ENCODE measurements at regions not wholly inside any gene's neighbourhood (a gene's known extent, or its start where the extent isn't known, plus 50 kb on each side); places are given as distances from the start of the nearest gene placed in this dataset.

DNA sequence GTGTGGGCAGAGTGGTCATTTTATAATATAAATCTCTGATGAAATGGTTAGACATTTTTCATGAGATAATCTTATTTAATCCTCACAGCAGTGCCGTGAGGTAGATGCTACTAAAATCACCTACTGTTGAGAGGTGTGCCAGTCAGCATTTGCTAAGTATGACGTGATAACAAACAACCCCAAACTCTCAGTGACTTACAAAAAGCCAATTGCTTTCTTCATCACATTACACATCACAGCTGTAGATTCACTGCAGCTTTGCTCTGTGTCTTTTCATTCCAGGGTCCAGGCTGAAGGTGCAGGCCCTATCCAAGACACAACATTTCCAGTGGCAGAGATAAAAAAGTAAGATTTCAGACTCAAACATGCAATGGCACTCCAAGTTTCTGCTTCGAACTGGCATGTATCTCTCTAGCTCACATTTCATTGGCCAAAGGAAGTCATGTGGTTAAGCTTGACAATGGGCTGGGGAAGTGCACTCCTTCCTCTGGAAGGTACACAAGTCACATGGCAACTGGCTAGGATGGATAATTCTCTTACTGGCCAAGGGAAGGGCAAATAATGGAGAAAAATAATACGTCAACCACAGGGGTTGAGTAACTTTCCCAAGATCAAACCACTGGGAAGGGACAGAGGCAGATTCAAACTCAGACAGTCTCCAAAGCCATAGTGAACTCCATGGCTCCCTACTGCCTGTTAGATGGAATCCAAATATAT lies 69.5 kb upstream of the EPB41L1 start:
- H3K4me2 ChIP-seq (ENCODE audit: control insufficient read depth, extremely low read depth, insufficient read depth, low read depth, low read length), result peak overlapping the region; percentile 45
- no peak overlapping the region for H2AFZ ChIP-seq (ENCODE audit: control insufficient read depth, low read length)
- H3K4me3 ChIP-seq (ENCODE audit: control insufficient read depth in 2 of 3, extremely low read depth in 1 of 3, insufficient read depth in 2 of 3, low read depth in 1 of 3, low read length in 3 of 3), result no peak overlapping the region
- H3K4me1 ChIP-seq (ENCODE audit: control insufficient read depth, extremely low read depth, insufficient read depth, low read length), result peaks cover 39% of the 10 kb centered on the region
- H3K79me2 ChIP-seq (ENCODE audit: control insufficient read depth, insufficient read depth, low read length), result no peaks in the 10 kb centered on the region
- peak; percentile 66 for FAIRE-seq
- dilution Hi-C loops (cut with MboI; ENCODE audit: extremely low pct_ligation_motif_present, low sequenced_read_pairs), result no loop called here
- no peaks in the 10 kb centered on the region for H3K27me3 ChIP-seq (ENCODE audit: control insufficient read depth, extremely low read depth, insufficient read depth, low read length)
- no peak for TF ChIP-seq EZH2 (IDR thresholded peaks at IDR 0.05; ENCODE audit: low read length)
- TF ChIP-seq, protein P1, sequence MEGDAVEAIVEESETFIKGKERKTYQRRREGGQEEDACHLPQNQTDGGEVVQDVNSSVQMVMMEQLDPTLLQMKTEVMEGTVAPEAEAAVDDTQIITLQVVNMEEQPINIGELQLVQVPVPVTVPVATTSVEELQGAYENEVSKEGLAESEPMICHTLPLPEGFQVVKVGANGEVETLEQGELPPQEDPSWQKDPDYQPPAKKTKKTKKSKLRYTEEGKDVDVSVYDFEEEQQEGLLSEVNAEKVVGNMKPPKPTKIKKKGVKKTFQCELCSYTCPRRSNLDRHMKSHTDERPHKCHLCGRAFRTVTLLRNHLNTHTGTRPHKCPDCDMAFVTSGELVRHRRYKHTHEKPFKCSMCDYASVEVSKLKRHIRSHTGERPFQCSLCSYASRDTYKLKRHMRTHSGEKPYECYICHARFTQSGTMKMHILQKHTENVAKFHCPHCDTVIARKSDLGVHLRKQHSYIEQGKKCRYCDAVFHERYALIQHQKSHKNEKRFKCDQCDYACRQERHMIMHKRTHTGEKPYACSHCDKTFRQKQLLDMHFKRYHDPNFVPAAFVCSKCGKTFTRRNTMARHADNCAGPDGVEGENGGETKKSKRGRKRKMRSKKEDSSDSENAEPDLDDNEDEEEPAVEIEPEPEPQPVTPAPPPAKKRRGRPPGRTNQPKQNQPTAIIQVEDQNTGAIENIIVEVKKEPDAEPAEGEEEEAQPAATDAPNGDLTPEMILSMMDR (optimal IDR thresholded peaks at IDR 0.05 in 1 of 3, IDR thresholded peaks at IDR 0.05 in 1 of 3, conservative IDR thresholded peaks at IDR 0.05 in 1 of 3; ENCODE audit: extremely low read depth in 1 of 3, insufficient read depth in 2 of 3, low read length in 3 of 3), result no peak
- no peak overlapping the region for H3K9ac ChIP-seq (ENCODE audit: control insufficient read depth, extremely low read depth, insufficient read depth, low read length)
- H3K9me3 ChIP-seq (ENCODE audit: control insufficient read depth, low read depth, low read length), result no peaks in the 10 kb centered on the region
- H3K9me1 ChIP-seq (ENCODE audit: control insufficient read depth, extremely low read depth, insufficient read depth, low read length), result no peaks in the 10 kb centered on the region
- no peaks in the 10 kb centered on the region for H3K36me3 ChIP-seq (ENCODE audit: control insufficient read depth in 2 of 2, extremely low read depth in 1 of 2, insufficient read depth in 2 of 2, low read length in 2 of 2)
- no peak for DNase-seq (ENCODE audit: low read depth, low spot score)
- H4K20me1 ChIP-seq (ENCODE audit: control insufficient read depth, extremely low read depth, insufficient read depth, low read length), result no peaks in the 10 kb centered on the region
- H3K27ac ChIP-seq (ENCODE audit: control insufficient read depth, insufficient read depth, low read length), result peak overlapping the region; percentile 35

DNA sequence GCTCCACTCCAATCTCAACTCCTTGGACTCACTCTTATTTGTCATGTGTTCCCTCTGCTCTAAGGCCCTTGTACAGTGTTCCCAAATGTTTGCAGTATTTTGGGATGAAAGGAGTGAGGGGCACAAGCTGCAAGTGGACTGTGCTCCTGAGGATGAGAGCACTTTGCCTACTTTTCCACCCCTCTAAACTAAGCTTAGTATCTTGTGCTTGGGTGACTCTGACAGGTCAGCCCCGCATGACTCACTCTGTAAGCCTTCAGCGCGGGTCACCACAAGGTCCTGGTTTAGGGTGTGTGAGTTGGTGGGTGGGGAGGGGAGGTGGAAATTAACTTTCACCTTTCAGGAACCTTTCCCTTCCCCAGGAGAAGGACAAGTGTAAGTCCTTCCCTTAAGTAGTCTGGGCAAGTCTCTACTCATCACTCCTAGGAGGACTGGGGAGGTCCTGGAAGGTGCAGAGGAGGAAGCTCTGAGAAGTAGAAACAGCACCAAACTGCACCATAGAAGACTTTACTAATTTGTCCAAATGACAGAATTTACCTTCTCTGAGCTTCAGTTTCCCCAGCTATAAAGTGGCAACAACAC lies 68.8 kb upstream of the EPB41L1 start:
- H4K20me1 ChIP-seq (ENCODE audit: control insufficient read depth, extremely low read depth, insufficient read depth, low read length), result no peaks in the 10 kb centered on the region
- H3K9me1 ChIP-seq (ENCODE audit: control insufficient read depth, extremely low read depth, insufficient read depth, low read length), result no peaks in the 10 kb centered on the region
- H2AFZ ChIP-seq (ENCODE audit: control insufficient read depth, low read length), result no peak overlapping the region
- FAIRE-seq, result peak; percentile 87
- H3K4me1 ChIP-seq (ENCODE audit: control insufficient read depth, extremely low read depth, insufficient read depth, low read length), result peaks cover 37% of the 10 kb centered on the region
- H3K9ac ChIP-seq (ENCODE audit: control insufficient read depth, extremely low read depth, insufficient read depth, low read length), result no peak overlapping the region
- TF ChIP-seq, protein P1 (optimal IDR thresholded peaks at IDR 0.05 in 1 of 3, IDR thresholded peaks at IDR 0.05 in 1 of 3, conservative IDR thresholded peaks at IDR 0.05 in 1 of 3; ENCODE audit: extremely low read depth in 1 of 3, insufficient read depth in 2 of 3, low read length in 3 of 3), result no peak
- no peak for TF ChIP-seq EZH2 (IDR thresholded peaks at IDR 0.05; ENCODE audit: low read length)
- no peaks in the 10 kb centered on the region for H3K27me3 ChIP-seq (ENCODE audit: control insufficient read depth, extremely low read depth, insufficient read depth, low read length)
- peak overlapping the region; percentile 35 for H3K27ac ChIP-seq (ENCODE audit: control insufficient read depth, insufficient read depth, low read length)
- no peaks in the 10 kb centered on the region for H3K79me2 ChIP-seq (ENCODE audit: control insufficient read depth, insufficient read depth, low read length)
- peak; percentile 46 for DNase-seq (ENCODE audit: low read depth, low spot score)
- peak overlapping the region; percentile 45 for H3K4me2 ChIP-seq (ENCODE audit: control insufficient read depth, extremely low read depth, insufficient read depth, low read depth, low read length)
- no peak overlapping the region for H3K4me3 ChIP-seq (ENCODE audit: control insufficient read depth in 2 of 3, extremely low read depth in 1 of 3, insufficient read depth in 2 of 3, low read depth in 1 of 3, low read length in 3 of 3)
- no peaks in the 10 kb centered on the region for H3K36me3 ChIP-seq (ENCODE audit: control insufficient read depth in 2 of 2, extremely low read depth in 1 of 2, insufficient read depth in 2 of 2, low read length in 2 of 2)
- dilution Hi-C loops (cut with MboI; ENCODE audit: extremely low pct_ligation_motif_present, low sequenced_read_pairs), result no loop called here
- no peaks in the 10 kb centered on the region for H3K9me3 ChIP-seq (ENCODE audit: control insufficient read depth, low read depth, low read length)

All from keratinocyte (primary cell).